ENCODE measurements at regions not wholly inside any gene's neighbourhood (a gene's known extent, or its start where the extent isn't known, plus 50 kb on each side); places are given as distances from the start of the nearest gene placed in this dataset.
"Not testable (repeated sequence)": the region's sequence is repeated elsewhere in the genome, so short reads cannot be mapped to it uniquely, and the experiment has no call there.

- no peak for ATAC-seq (ENCODE audit: low FRiP score)
- TF ChIP-seq, protein P1, sequence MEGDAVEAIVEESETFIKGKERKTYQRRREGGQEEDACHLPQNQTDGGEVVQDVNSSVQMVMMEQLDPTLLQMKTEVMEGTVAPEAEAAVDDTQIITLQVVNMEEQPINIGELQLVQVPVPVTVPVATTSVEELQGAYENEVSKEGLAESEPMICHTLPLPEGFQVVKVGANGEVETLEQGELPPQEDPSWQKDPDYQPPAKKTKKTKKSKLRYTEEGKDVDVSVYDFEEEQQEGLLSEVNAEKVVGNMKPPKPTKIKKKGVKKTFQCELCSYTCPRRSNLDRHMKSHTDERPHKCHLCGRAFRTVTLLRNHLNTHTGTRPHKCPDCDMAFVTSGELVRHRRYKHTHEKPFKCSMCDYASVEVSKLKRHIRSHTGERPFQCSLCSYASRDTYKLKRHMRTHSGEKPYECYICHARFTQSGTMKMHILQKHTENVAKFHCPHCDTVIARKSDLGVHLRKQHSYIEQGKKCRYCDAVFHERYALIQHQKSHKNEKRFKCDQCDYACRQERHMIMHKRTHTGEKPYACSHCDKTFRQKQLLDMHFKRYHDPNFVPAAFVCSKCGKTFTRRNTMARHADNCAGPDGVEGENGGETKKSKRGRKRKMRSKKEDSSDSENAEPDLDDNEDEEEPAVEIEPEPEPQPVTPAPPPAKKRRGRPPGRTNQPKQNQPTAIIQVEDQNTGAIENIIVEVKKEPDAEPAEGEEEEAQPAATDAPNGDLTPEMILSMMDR (IDR thresholded peaks at IDR 0.05): no peak
Measured at GRCh38 chr17:53234138-53234537, 588.6 kb upstream of the KIF2B start.

GRCh38 chr17:53227514-53227913 lies 595.2 kb upstream of the KIF2B start:
- ATAC-seq (ENCODE audit: low FRiP score) (no peak), DNase-seq (ENCODE audit: low spot score) (no peak)
- TF ChIP-seq, protein P1 (IDR thresholded peaks at IDR 0.05): no peak

More at GRCh38 chr17:53234138-53234537, 588.6 kb upstream of the KIF2B start:
- DNase-seq (ENCODE audit: low spot score): no peak

DNA sequence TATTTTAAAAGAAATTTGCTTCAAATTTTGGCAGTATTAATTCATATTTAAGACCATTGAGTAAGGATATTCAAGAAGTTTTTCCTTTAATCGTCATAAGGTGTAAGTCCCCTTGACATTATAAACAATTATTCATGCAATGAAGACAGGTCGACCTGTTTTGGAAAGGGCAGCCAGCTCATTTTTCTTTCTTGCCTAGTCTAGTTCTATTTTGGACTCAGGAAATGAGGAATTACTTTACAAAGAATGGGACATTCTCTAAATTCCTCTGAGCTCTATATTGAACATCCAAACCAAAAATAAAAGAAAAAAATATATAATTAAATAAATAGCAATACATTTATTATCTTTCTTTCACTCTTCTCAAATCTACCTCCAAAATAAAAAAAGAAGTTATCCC lies 595.6 kb upstream of the KIF2B start:
- ATAC-seq (ENCODE audit: low FRiP score) (no peak), DNase-seq (ENCODE audit: low spot score) (no peak)
- TF ChIP-seq, protein P1 (IDR thresholded peaks at IDR 0.05): no peak

DNA sequence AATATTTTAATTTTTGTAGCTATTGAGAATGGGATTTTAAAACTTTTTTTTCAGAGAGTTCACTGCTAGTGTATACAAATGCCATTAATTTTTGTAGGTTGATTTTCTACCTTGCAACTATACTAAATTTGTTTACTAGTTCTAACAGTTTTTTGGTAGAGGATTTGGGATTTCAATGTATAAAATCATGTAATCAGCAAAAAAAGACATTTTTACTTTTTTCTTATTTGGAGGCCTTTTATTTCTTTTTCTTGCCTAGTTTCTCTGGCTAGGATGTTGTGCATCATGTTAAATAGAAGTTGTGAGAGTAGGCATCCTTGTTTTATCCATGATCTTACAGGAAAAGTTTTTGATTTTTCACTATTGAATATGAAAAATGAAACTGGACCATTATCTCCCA lies 602.9 kb upstream of the KIF2B start:
- TF ChIP-seq, protein P1 (IDR thresholded peaks at IDR 0.05): no peak
- DNase-seq (ENCODE audit: low spot score) (no peak), ATAC-seq (ENCODE audit: low FRiP score) (no peak)

- ATAC-seq (ENCODE audit: low FRiP score) (no peak), DNase-seq (ENCODE audit: low spot score) (no peak)
- TF ChIP-seq, protein P1 (IDR thresholded peaks at IDR 0.05): no peak
Measured at GRCh38 chr17:53218723-53219122, 604.0 kb upstream of the KIF2B start.

DNA sequence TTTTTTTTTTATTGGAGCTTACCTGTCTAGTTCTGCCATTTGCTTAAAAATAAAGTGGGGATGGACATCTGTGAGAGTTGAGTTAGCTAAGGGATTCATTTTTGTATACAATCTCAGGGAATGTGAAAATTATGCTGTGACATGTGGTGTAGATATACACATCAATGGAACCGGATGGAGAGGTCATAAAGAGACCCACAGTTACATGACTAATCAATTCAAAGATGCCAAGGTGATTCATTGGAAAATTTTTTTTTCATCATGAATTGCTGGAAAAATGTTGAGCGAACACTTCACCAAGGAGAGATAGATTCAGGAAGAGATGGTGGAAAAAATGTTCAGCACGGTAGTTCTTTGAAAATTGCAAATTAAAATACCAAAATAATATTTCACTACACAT lies 605.4 kb upstream of the KIF2B start:
- TF ChIP-seq, protein P1 (IDR thresholded peaks at IDR 0.05): no peak
- no peak for ATAC-seq (ENCODE audit: low FRiP score)
- no peak for DNase-seq (ENCODE audit: low spot score)

DNA sequence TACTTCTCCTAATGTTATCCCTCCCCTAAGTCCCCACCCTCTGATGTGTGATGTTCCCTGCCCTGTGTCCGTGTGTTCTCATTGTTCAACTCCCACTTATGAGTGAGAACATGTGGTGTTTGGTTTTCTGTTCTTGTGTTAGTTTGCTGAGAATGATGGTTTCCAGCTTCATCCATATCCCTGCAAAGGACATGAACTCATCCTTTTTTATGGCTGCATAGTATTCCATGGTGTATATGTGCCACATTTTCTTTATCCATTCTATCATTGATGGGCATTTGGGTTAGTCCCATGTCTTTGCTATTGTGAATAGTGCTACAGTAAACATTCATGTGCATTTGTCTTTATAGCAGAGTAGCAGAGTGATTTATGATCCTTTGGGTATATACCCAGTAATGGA lies 613.8 kb upstream of the KIF2B start:
- ATAC-seq (ENCODE audit: low FRiP score); DNase-seq (ENCODE audit: low spot score): not testable (repeated sequence)

DNA sequence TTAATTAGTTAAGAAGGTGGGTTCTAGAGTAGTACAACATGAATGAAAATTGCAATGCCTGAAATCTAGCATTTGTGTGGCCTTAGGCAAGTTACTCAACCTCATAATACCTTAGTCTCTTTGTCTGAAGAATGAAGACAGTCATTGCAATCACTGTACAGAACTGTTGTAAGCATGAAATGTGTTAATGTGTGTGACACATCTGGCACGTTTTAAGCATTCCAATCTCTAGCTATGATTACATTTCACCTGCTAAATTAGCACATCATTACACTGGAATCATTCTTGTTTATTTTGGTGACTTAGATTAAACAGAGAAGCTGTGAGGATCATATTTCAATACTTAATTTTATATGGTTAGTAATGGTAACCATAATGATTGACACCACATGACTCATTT lies 629.7 kb upstream of the KIF2B start:
- TF ChIP-seq, protein P1 (IDR thresholded peaks at IDR 0.05): no peak
- ATAC-seq (ENCODE audit: low FRiP score) (no peak), DNase-seq (ENCODE audit: low spot score) (no peak)
